ENCODE measurements at regions not wholly inside any gene's neighbourhood (a gene's known extent, or its start where the extent isn't known, plus 50 kb on each side); places are given as distances from the start of the nearest gene placed in this dataset.

DNA sequence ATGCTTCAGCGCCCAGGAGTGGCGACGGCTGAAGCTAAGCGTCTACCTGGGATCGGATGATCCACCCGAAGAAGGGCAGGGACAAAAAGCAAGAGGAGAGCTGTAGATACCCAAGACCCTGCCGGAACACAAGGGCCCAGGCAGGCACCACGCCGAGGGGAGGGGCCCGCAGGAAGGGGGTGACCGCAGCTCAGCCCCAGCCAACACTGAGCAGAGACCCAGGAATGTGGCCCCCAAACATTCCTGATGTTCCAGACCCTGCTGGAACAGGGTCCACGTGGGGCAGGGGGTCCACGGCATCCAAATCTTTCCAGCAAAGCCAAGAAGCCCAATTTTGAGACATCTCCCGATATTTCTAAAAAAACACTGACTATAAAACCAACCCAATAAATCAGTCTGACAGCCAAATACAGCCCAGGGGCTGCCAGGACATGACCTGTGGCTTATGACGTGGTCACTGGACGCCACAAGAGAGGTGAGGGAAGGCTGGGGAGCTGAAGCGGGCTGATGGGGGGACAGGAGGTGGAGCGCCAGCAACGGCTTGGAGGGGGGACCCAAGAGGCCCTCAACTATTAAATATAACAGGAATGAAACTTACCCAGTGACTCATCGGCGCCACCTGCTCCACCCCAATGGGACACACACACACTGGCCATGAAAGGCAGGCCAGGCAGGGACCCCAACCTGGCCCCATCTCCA is 58.9 kb downstream of the NCOR2 start:
- DNase-seq (ENCODE audit: insufficient read length, low spot score), result no peak
- no peak for TF ChIP-seq POLR2A (IDR thresholded peaks at IDR 0.05; ENCODE audit: low read depth, low read length)
- FAIRE-seq, result no peak

DNA sequence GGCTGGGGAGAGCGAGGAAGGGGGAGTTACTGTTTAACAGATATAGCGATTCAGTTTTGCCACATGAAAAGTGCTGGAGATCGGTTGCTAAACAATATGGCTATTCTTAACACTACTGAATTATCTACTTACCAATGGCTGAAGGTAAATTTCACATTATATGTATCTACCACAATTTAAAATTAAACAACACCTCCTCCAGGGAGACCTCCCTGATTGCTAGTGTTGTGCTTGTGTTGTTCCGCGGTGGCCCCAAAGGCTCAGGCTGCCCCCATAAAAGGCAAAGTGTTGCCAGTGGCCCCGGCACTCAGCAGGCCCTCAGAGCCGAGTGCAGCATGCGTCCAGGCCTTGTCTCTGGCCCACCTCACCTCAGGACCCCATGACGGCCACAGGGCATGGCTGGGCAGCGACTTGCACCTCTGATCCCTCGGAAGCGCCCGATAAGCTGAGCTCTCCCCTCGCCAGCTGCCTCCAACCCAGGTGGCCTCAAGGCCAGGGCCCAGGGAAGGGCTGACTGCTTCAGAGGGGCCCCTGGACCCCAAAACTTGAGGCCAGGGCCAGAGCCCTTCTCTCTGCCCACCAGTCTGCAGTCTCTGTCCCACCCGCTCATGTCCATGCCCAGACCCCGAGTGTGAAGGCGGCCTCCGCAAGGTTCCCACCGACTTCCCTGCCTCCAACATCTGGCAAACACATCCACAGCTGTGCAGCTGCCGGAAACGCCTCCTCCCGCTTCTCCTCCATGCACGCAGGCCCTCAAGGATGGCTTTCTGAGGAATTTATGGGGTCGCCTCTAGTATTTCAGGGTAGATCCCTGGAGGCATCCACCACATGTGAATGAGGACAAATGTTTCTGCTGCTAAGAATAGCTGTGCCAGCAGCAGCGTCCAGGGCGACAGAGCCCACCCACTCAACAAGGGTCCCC is 60.0 kb downstream of the NCOR2 start:
- DNase-seq (ENCODE audit: insufficient read length, low spot score), result no peak
- no peak for TF ChIP-seq POLR2A (IDR thresholded peaks at IDR 0.05; ENCODE audit: low read depth, low read length)
- FAIRE-seq, result no peak

DNA sequence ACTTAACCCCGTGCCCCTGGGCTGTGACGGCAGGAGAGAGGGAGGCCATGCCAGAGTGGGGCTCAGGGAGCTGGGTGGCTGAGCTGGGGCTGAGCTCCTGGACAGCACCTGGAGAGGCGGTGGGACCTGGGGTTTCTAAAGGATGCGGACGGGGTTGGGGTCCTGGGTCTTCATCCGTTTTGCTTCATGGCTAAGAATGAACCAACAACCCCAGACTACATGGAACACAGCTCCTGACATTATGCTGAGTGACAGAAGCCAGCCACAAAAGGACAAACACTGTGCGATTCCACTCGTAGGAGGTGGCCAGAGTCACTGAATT is 60.6 kb downstream of the NCOR2 start:
- no peak for TF ChIP-seq POLR2A (IDR thresholded peaks at IDR 0.05; ENCODE audit: low read depth, low read length)
- FAIRE-seq (no peak), DNase-seq (ENCODE audit: insufficient read length, low spot score) (no peak)

DNA sequence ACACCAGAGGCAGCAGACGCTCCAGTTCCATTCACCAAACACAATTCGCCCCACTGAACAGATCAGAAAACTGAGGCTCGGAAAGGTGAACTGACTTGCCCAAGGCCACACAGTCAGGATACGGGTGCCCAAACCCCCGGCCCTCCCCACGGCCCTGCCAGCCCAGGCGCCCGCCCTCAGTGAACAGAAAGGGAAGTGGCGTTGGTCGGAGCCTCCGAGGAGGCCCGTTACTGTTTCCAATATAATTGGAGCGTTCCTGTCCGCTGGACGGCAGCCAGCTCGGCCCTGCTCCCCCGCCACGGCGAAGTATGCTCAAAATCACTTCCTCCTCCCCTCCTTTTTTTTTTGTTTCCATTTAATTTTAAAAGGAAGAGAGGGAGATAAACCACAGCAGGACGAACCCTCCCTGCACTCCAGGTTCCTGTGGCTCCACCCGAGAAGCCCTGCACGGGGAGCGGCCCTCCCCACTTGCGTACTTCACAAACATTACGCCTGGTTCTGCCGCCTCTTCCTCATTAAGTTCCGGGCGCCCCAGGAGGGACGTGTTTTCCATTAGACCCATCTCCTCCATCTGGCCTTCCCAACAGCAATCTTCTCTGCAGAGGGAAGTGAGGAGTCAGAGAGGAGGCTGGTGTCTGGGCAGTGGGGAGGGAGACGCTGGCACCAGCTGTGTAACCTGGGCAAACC is 61.1 kb downstream of the NCOR2 start:
- TF ChIP-seq POLR2A (IDR thresholded peaks at IDR 0.05; ENCODE audit: low read depth, low read length), result no peak
- DNase-seq (ENCODE audit: insufficient read length, low spot score) (no peak), FAIRE-seq (no peak)

DNA sequence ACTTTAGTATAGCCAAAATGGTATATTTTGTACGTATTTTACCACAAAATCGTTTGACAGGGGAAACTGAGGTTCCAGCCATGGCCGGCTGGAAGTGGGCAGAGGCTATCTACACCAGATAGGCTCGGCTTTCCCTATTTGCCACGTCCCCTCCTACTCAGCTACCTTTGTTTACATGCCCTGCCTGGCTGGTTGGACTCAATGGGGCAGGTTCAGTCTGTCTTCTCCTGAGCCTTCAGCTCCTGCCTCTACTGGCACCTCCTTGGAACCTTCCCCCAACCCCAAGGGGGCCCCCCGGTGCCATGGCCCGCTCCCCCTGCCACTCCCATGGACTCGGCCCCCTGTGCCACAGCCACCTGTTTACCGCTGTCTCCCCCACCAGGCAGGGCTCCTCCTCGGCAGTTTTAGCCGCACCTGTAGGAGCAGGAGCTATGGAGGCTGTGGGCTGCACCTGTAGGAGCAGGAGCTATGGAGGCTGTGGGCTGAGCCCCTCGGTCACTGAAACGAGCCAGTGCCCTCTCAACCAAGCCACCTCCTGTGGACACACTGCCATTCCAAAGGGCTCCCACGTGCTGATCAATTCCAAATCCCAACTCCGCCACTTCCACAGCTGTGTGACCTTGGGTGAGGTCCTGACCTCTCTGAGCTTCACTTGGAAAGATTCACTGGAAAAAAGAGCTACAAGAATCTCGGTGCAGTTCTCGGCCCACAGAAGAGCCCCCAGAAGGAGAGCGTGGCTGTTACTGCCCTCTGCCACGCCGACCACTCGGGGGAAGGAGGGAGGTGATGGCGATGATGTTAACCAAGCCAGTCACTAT is 62.2 kb downstream of the NCOR2 start:
- TF ChIP-seq POLR2A (IDR thresholded peaks at IDR 0.05; ENCODE audit: low read depth, low read length), result no peak
- FAIRE-seq (no peak), DNase-seq (ENCODE audit: insufficient read length, low spot score) (no peak)

DNA sequence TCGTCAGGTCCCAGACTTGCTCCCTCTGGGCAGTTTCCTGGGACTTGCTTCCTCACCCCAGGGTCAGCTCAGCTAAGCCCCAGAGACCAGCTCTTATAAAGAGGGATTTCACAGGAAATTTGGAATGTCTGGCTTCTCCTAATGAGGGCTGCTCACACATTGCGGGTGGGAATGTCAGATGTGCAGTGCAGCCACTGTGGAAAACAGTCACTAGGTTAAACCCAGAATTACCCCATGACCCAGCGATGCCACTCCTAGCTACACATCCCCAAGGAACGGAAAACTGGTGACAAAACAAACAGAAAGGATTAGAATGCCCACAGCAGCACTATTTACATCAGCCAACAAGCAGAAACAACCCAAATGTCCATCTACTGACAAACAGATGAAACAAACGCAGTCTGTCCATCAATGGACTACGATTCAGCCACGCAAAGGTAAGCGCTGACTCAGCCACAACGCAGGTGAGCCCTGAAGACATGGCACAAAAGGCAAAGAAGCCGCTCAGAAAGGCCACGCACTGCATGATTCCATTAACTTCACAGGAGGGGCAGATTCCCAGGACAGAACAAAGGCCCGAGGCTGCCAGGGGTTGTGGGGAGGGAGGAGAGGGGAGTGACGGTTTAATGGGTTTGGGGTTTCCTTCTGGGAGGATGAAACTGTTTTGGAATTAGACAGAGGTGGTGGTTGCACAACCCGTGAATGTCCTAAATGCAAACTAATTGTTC is 63.0 kb downstream of the NCOR2 start:
- DNase-seq (ENCODE audit: insufficient read length, low spot score) (no peak), FAIRE-seq (no peak)
- TF ChIP-seq POLR2A (IDR thresholded peaks at IDR 0.05; ENCODE audit: low read depth, low read length), result no peak

GRCh38 chr12:124503305-124503704 is 64.1 kb downstream of the NCOR2 start:
- FAIRE-seq (no peak), DNase-seq (ENCODE audit: insufficient read length, low spot score) (no peak)
- no peak for TF ChIP-seq POLR2A (IDR thresholded peaks at IDR 0.05; ENCODE audit: low read depth, low read length)

DNA sequence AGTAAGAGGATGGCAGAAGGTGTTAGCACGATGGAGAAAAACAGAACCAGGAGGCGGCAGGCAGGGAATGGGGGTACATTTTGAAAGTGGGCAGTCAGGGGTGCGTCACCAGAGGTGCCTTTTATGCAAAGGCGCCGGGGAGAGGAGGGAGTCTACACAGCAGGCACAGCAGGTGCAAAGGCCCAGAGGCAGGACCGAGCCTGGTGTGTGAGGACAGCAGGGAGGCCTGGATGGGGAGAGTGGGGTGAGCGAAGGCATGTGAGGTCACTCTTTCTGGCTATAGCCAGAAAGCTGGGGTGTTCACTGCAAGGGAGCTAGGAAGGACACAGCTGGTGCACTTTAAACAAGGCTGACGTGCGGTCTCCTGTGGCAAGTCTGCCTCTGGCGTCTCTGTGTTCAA is 65.0 kb downstream of the NCOR2 start:
- FAIRE-seq (no peak), DNase-seq (ENCODE audit: insufficient read length, low spot score) (no peak)
- no peak for TF ChIP-seq POLR2A (IDR thresholded peaks at IDR 0.05; ENCODE audit: low read depth, low read length)

- no peak for TF ChIP-seq POLR2A (IDR thresholded peaks at IDR 0.05; ENCODE audit: low read depth, low read length)
- no peak for DNase-seq (ENCODE audit: insufficient read length, low spot score)
- FAIRE-seq, result no peak
Measured at GRCh38 chr12:124501827-124502226, 65.6 kb downstream of the NCOR2 start.

DNA sequence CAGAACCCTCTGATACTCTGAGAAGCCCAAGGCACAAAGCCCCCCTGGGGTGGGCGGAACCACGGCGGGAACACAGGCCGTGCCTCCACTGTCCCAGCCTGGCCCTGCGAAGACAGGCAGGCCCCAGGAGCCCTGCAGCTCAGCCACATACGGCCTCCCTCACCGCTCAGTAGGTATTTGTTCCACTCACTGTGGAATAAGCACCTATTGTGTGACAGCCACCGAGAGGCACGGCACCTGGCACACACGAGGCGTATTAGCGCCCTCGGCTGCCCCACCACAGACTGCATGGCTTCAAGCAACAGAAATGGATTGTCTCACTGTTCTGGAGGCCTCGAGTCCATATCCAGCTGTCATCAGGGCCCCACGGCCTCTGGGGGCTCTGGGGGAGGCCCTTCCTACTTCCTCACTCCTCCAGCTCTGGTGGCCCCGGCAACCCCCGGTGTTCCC is 66.3 kb downstream of the NCOR2 start:
- FAIRE-seq (no peak), DNase-seq (ENCODE audit: insufficient read length, low spot score) (no peak)
- no peak for TF ChIP-seq POLR2A (IDR thresholded peaks at IDR 0.05; ENCODE audit: low read depth, low read length)

GRCh38 chr12:124499898-124500244 is 67.5 kb downstream of the NCOR2 start:
- DNase-seq (ENCODE audit: insufficient read length, low spot score) (no peak), FAIRE-seq (no peak)

GRCh38 chr12:124499190-124499753 is 68.1 kb downstream of the NCOR2 start:
- DNase-seq (ENCODE audit: insufficient read length, low spot score) (no peak), FAIRE-seq (no peak)
- no peak for TF ChIP-seq POLR2A (IDR thresholded peaks at IDR 0.05; ENCODE audit: low read depth, low read length)

More at GRCh38 chr12:124499898-124500244, 67.5 kb downstream of the NCOR2 start:
- no peak for TF ChIP-seq POLR2A (IDR thresholded peaks at IDR 0.05; ENCODE audit: low read depth, low read length)
